ENCODE measurements at regions not wholly inside any gene's neighbourhood (a gene's known extent, or its start where the extent isn't known, plus 50 kb on each side); places are given as distances from the start of the nearest gene placed in this dataset.
A peak's percentile ranks its signal among the peaks of the same experiment; 100 is the strongest.

GRCh38 chr3:30513374-30514152 lies 92.8 kb upstream of the TGFBR2 start:
- TF ChIP-seq CTCF (IDR thresholded peaks at IDR 0.05) (no peak), ZFX (IDR thresholded peaks at IDR 0.05; ENCODE audit: borderline replicate concordance) (no peak)
- no peak overlapping the region for H3K27ac ChIP-seq

- H3K27ac ChIP-seq, result no peak overlapping the region
- TF ChIP-seq CTCF (IDR thresholded peaks at IDR 0.05) (no peak), ZFX (IDR thresholded peaks at IDR 0.05; ENCODE audit: borderline replicate concordance) (no peak)
Observed at GRCh38 chr3:30516238-30516637, 90.2 kb upstream of the TGFBR2 start.

- H3K27ac ChIP-seq, result peak overlapping the region; percentile 64
Observed at GRCh38 chr3:30518181-30518864, 88.1 kb upstream of the TGFBR2 start.

GRCh38 chr3:30518872-30519271 lies 87.5 kb upstream of the TGFBR2 start:
- TF ChIP-seq ZFX (IDR thresholded peaks at IDR 0.05; ENCODE audit: borderline replicate concordance) (no peak), CTCF (IDR thresholded peaks at IDR 0.05) (no peak)
- H3K27ac ChIP-seq, result peak overlapping the region; percentile 64

More at GRCh38 chr3:30518181-30518864, 88.1 kb upstream of the TGFBR2 start:
- peak; percentile 26; the same call in 1 of the 2 replicates for TF ChIP-seq CTCF (IDR thresholded peaks at IDR 0.05)
- no peak for TF ChIP-seq ZFX (IDR thresholded peaks at IDR 0.05; ENCODE audit: borderline replicate concordance)

GRCh38 chr3:30520699-30521098 lies 85.7 kb upstream of the TGFBR2 start:
- no peak overlapping the region for H3K27ac ChIP-seq
- TF ChIP-seq ZFX (IDR thresholded peaks at IDR 0.05; ENCODE audit: borderline replicate concordance), result no peak
- no peak for TF ChIP-seq CTCF (IDR thresholded peaks at IDR 0.05)

- TF ChIP-seq CTCF (IDR thresholded peaks at IDR 0.05), result no peak
- no peak for TF ChIP-seq ZFX (IDR thresholded peaks at IDR 0.05; ENCODE audit: borderline replicate concordance)
- no peak overlapping the region for H3K27ac ChIP-seq
Observed at GRCh38 chr3:30521156-30521715, 85.2 kb upstream of the TGFBR2 start.

GRCh38 chr3:30522476-30522875 lies 83.9 kb upstream of the TGFBR2 start:
- no peak overlapping the region for H3K27ac ChIP-seq
- no peak for TF ChIP-seq CTCF (IDR thresholded peaks at IDR 0.05)
- no peak for TF ChIP-seq ZFX (IDR thresholded peaks at IDR 0.05; ENCODE audit: borderline replicate concordance)

Data from 22Rv1 (cell line).